HCT116 (cell line): ENCODE measurements at regions not wholly inside any gene's neighbourhood (a gene's known extent, or its start where the extent isn't known, plus 50 kb on each side); places are given as distances from the start of the nearest gene placed in this dataset.

ENCODE experiments used
- ATAC-seq: fragments of 200-7000 bp; cut with Tn5 transposase; 2 replicates; pipeline ENCODE4 v1.9.1; 2020; ENCODE audit warnings: mild to moderate bottlenecking, moderate library complexity
- BruUV-seq: library from RNA; stranded (reverse); fragments of 400-500 nt; replicated peaks from 2 replicates; lab custom pipeline; 2021; lab: Mats Ljungman, UMichigan
- CTCF ChIA-PET: fragments of 300-600 bp; sonication (Branson Sonifier 250); formaldehyde crosslinking; loops from one replicate; lab custom pipeline; 2021; ENCODE audit warnings: antibody characterized with exemption; lab: Charles Lee
- POLR2A ChIA-PET: fragments of 300-600, 350-600 bp; sonication (Branson Sonifier 250); formaldehyde crosslinking; loops from one replicate; lab custom pipeline; 2021; ENCODE audit warnings: antibody characterized with exemption; lab: Charles Lee
- RAD21 ChIA-PET, 2 experiments: fragments of 300-600 bp; sonication (Branson Sonifier 250); formaldehyde crosslinking; loops; one replicate each; lab custom pipeline; 2023; ENCODE audit warnings: low total read pairs in 2 of 2; ENCODE audit not compliant: uncharacterized antibody in 2 of 2, unreplicated experiment in 2 of 2, low non-redundant PET in 1 of 2; lab: Charles Lee
- DNase-seq: peaks from one replicate; pipeline ENCODE4 v3.0.0-alpha.2; 2010; ENCODE audit warnings: low read depth, low spot score
- H2AFZ ChIP-seq: fragments of 200-600 bp; shearing (Covaris generic), sonication (generic); 2 replicates; pipeline ENCODE4 v1.6.1; 2017; ENCODE audit warnings: low read depth, mixed run types, mixed read lengths, antibody characterized with exemption, low read length; ENCODE audit not compliant: poor library complexity, severe bottlenecking
- H3K27ac ChIP-seq: 2 replicates; pipeline ENCODE4 v1.5.1; 2012; ENCODE audit warnings: low read depth, low read length
- H3K27me3 ChIP-seq: fragments of 200-600 bp; sonication (generic); 2 replicates; pipeline ENCODE4 v1.6.1; 2016; ENCODE audit warnings: mixed run types, low read length, mixed read lengths; ENCODE audit not compliant: insufficient read depth
- H3K36me3 ChIP-seq, 2 experiments: fragments of 200-500 bp in 1 of 2; fragments of 200-600 bp in 1 of 2; sonication (Bioruptor generic) in 1 of 2; sonication (generic) in 1 of 2; 2 replicates each; pipeline versions ENCODE4 v1.5.1 to v1.6.1; 2014 to 2016; ENCODE audit warnings: low read length in 2 of 2, inconsistent platforms in 1 of 2, mixed read lengths in 1 of 2, mixed run types in 1 of 2; ENCODE audit not compliant: insufficient read depth in 2 of 2, control insufficient read depth in 1 of 2
- H3K4me1 ChIP-seq, 2 experiments: fragments of 200-600 bp in 1 of 2; sonication (generic) in 1 of 2; 2 replicates each; pipeline versions ENCODE4 v1.5.1 to v1.6.1; 2012 to 2017; ENCODE audit warnings: low read length in 2 of 2, inconsistent platforms in 1 of 2, mild to moderate bottlenecking in 1 of 2, mixed read lengths in 1 of 2, mixed run types in 1 of 2, moderate library complexity in 1 of 2; ENCODE audit not compliant: insufficient read depth in 2 of 2, control insufficient read depth in 1 of 2
- H3K4me2 ChIP-seq: fragments of 200-600 bp; sonication (generic); 2 replicates; pipeline ENCODE4 v1.6.1; 2017; ENCODE audit warnings: mixed run types, low read length, mixed read lengths
- H3K4me3 ChIP-seq, 2 experiments: fragments of 200-600 bp in 1 of 2; sonication (generic) in 1 of 2; replicated peaks in 1 of 2; 2 replicates each; pipeline ENCODE4 v1.5.1; 2011 to 2016; ENCODE audit warnings: low read length in 2 of 2, control low read depth in 1 of 2, low read depth in 1 of 2, mild to moderate bottlenecking in 1 of 2, mixed read lengths in 1 of 2, mixed run types in 1 of 2
- H3K79me2 ChIP-seq: fragments of 200-600 bp; sonication (generic); 2 replicates; pipeline ENCODE4 v1.6.1; 2017; ENCODE audit warnings: mild to moderate bottlenecking, mixed run types, low read length, moderate library complexity, mixed read lengths; ENCODE audit not compliant: insufficient read depth
- H3K9ac ChIP-seq: fragments of 200-600 bp; sonication (generic); 2 replicates; pipeline ENCODE4 v1.6.1; 2016; ENCODE audit warnings: low read length, mixed read lengths
- H3K9me2 ChIP-seq: fragments of 200-600 bp; sonication (generic), shearing (Covaris generic); 2 replicates; pipeline ENCODE4 v1.6.1; 2017; ENCODE audit warnings: mixed run types, mild to moderate bottlenecking, moderate library complexity; ENCODE audit not compliant: insufficient read depth
- H3K9me3 ChIP-seq, 2 experiments: fragments of 200-500 bp in 1 of 2; fragments of 200-600 bp in 1 of 2; sonication (Bioruptor generic) in 1 of 2; sonication (generic) in 1 of 2; 2 replicates each; pipeline ENCODE4 v1.6.1; 2014 to 2017; ENCODE audit warnings: low read length in 2 of 2, mixed read lengths in 2 of 2, inconsistent platforms in 1 of 2, low read depth in 1 of 2, mild to moderate bottlenecking in 1 of 2, mixed run types in 1 of 2, moderate library complexity in 1 of 2; ENCODE audit not compliant: control insufficient read depth in 1 of 2, insufficient read depth in 1 of 2
- H4K20me1 ChIP-seq: fragments of 200-600 bp; sonication (generic), shearing (Covaris generic); 2 replicates; pipeline ENCODE4 v1.6.1; 2017; ENCODE audit warnings: mixed run types, mild to moderate bottlenecking, moderate library complexity; ENCODE audit not compliant: insufficient read depth
- CBX3 ChIP-seq: IDR thresholded peaks from 2 replicates; pipeline ENCODE4 v1.6.1; 2012; ENCODE audit warnings: low read depth
- CTCF ChIP-seq, 3 experiments: fragments of 200-600 bp in 1 of 3; sonication (generic) in 1 of 3; IDR thresholded peaks in 2 of 3; conservative IDR thresholded peaks in 1 of 3; 2 replicates each; pipeline ENCODE4 v1.5.1; 2012 to 2017; ENCODE audit warnings: low read depth in 2 of 3, low read length in 2 of 3, antibody characterized with exemption in 1 of 3, borderline replicate concordance in 1 of 3, control low read depth in 1 of 3, mild to moderate bottlenecking in 1 of 3, mixed read lengths in 1 of 3, mixed run types in 1 of 3, moderate library complexity in 1 of 3; ENCODE audit not compliant: insufficient read depth in 1 of 3
- EGR1 ChIP-seq: IDR thresholded peaks from 2 replicates; pipeline ENCODE4 v1.6.1; 2012; ENCODE audit warnings: low read depth
- EZH2phosphoT487 ChIP-seq: fragments of 200-600 bp; IDR thresholded peaks from 2 replicates; pipeline ENCODE4 v1.6.1; 2018; ENCODE audit warnings: antibody characterized with exemption, borderline replicate concordance
- FOSL1 ChIP-seq: IDR thresholded peaks from 2 replicates; pipeline ENCODE4 v1.6.1; 2012; ENCODE audit warnings: low read depth
- JUND ChIP-seq: IDR thresholded peaks from 2 replicates; pipeline ENCODE4 v1.6.1; 2012
- POLR2A ChIP-seq: IDR thresholded peaks from 2 replicates; pipeline ENCODE4 v1.7.0; 2011; ENCODE audit warnings: borderline replicate concordance; ENCODE audit not compliant: insufficient read depth, insufficient read length; ENCODE audit errors: extremely low read depth
- POLR2AphosphoS5 ChIP-seq: IDR thresholded peaks from 2 replicates; pipeline ENCODE4 v1.6.1; 2011; ENCODE audit warnings: mild to moderate bottlenecking, low read depth, low read length, moderate library complexity
- RAD21 ChIP-seq: IDR thresholded peaks from 2 replicates; pipeline ENCODE4 v1.6.1; 2012; ENCODE audit warnings: low read depth, mild to moderate bottlenecking
- YY1 ChIP-seq: IDR thresholded peaks from 2 replicates; pipeline ENCODE4 v1.6.1; 2011; ENCODE audit warnings: low read length, low read depth, moderate library complexity, mild to moderate bottlenecking; ENCODE audit not compliant: insufficient replicate concordance; ENCODE audit errors: extremely low read depth
- ZBTB33 ChIP-seq: IDR thresholded peaks from 2 replicates; pipeline ENCODE4 v1.6.1; 2011; ENCODE audit warnings: mild to moderate bottlenecking, low read length, moderate library complexity; ENCODE audit not compliant: insufficient replicate concordance; ENCODE audit errors: extremely low read depth
- intact Hi-C: fragments of 100-400 bp; cut with micrococcal nuclease; formaldehyde crosslinking; loops from 2 replicates; pipeline ENCODE4 v1.10.0; 2022

DNA sequence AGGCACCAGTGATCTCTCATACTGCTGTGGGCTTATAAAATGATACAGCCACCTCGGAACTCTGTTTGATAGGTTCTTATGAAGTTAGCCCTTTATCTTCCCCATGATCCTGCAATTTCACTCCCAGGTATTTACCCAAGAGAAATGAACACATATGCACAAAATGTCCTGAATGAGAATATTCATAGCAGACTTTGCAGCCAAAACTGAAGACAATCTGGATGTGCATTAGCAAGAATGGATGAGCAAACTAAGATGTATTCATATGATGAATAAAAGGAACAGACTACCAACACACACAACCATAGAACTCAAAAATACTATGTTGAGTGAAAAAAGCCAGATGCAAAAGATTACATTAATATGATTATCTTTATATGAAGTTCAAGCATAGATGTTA, 66.7 kb downstream of the KCNA5 start:
- POLR2A ChIA-PET = no interaction called here
- no peak overlapping the region for H3K4me2 ChIP-seq
- ATAC-seq (no peak), DNase-seq (no peak)
- no peaks in the 10 kb centered on the region for H4K20me1 ChIP-seq
- intact Hi-C loops = no loop called here
- H3K79me2 ChIP-seq = no peaks in the 10 kb centered on the region
- no peak overlapping the region for H3K27ac ChIP-seq
- no peak overlapping the region for H3K9ac ChIP-seq
- no TSS peak for BruUV-seq
- no peak overlapping the region for H3K4me3 ChIP-seq
- no peaks in the 10 kb centered on the region for H3K9me3 ChIP-seq
- H3K36me3 ChIP-seq = no peaks in the 10 kb centered on the region
- peaks cover 33% of the 10 kb centered on the region for H3K27me3 ChIP-seq
- CTCF ChIA-PET = no interaction called here
- RAD21 ChIA-PET = no interaction called here
- TF ChIP-seq YY1 (no peak), RAD21 (no peak), EGR1 (no peak), ZBTB33 (no peak)
- TF ChIP-seq, all 23 proteins: peak for 0
- no peaks in the 10 kb centered on the region for H3K4me1 ChIP-seq
- no peak overlapping the region for H2AFZ ChIP-seq
- no peaks in the 10 kb centered on the region for H3K9me2 ChIP-seq

- no peaks in the 10 kb centered on the region for H3K36me3 ChIP-seq
- H3K4me2 ChIP-seq = no peak overlapping the region
- no TSS peak for BruUV-seq
- H2AFZ ChIP-seq = no peak overlapping the region
- peaks cover 23% of the 10 kb centered on the region for H3K27me3 ChIP-seq
- no peaks in the 10 kb centered on the region for H3K4me1 ChIP-seq
- ATAC-seq (no peak), DNase-seq (no peak)
- H3K79me2 ChIP-seq = no peaks in the 10 kb centered on the region
- ChIA-PET POLR2A (no interaction called here), CTCF (no interaction called here), RAD21 (no interaction called here)
- no peak overlapping the region for H3K27ac ChIP-seq
- no peaks in the 10 kb centered on the region for H3K9me3 ChIP-seq
- H4K20me1 ChIP-seq = no peaks in the 10 kb centered on the region
- H3K9me2 ChIP-seq = no peaks in the 10 kb centered on the region
- no peak overlapping the region for H3K4me3 ChIP-seq
- intact Hi-C loops = no loop called here
- H3K9ac ChIP-seq = no peak overlapping the region
- TF ChIP-seq CTCF (IDR thresholded peaks at IDR 0.05 in 2 of 3, conservative IDR thresholded peaks at IDR 0.05 in 1 of 3; ENCODE audit: borderline replicate concordance in 1 of 3, insufficient read depth in 1 of 3, low read depth in 2 of 3, low read length in 2 of 3) (no peak), CBX3 (no peak), POLR2A (no peak), ZBTB33 (no peak), JUND (no peak), FOSL1 (no peak), EZH2phosphoT487 (no peak), POLR2AphosphoS5 (no peak), RAD21 (no peak)
These were observed 70.8 kb downstream of the KCNA5 start for GRCh38 chr12:5114436-5114835.
